ENCODE measurements at regions not wholly inside any gene's neighbourhood (a gene's known extent, or its start where the extent isn't known, plus 50 kb on each side); places are given as distances from the start of the nearest gene placed in this dataset.
"Not testable (repeated sequence)": the region's sequence is repeated elsewhere in the genome, so short reads cannot be mapped to it uniquely, and the experiment has no call there.

- no peak for DNase-seq (ENCODE audit: missing footprints)
- ATAC-seq = no peak
- intact Hi-C loops (cut with DNase I) = no loop called here
Observed at GRCh38 chr1:30023339-30024022, 699.9 kb downstream of the MATN1 start.

GRCh38 chr1:30014031-30014430, 709.4 kb downstream of the MATN1 start:
- DNase-seq (ENCODE audit: missing footprints) (no peak), ATAC-seq (no peak)
- intact Hi-C loops (cut with DNase I) = no loop called here

- intact Hi-C loops (cut with DNase I) = no loop called here
- ATAC-seq = no peak
Observed at GRCh38 chr1:30012455-30013440, 710.6 kb downstream of the MATN1 start.

GRCh38 chr1:30011970-30012369, 711.4 kb downstream of the MATN1 start:
- intact Hi-C loops (cut with DNase I) = no loop called here
- no peak for ATAC-seq
- DNase-seq (ENCODE audit: missing footprints) = peak; percentile 54

More at GRCh38 chr1:30012455-30013440, 710.6 kb downstream of the MATN1 start:
- DNase-seq (ENCODE audit: missing footprints) = no peak

GRCh38 chr1:30010506-30011106, 712.8 kb downstream of the MATN1 start:
- DNase-seq (ENCODE audit: missing footprints) (peak; percentile 55), ATAC-seq (no peak)
- intact Hi-C loops (cut with DNase I) = no loop called here

- DNase-seq (ENCODE audit: missing footprints) = no peak
- intact Hi-C loops (cut with DNase I) = no loop called here
- ATAC-seq = no peak
Observed at GRCh38 chr1:30009720-30010119, 713.7 kb downstream of the MATN1 start.

- intact Hi-C loops (cut with DNase I) = no loop called here
- DNase-seq (ENCODE audit: missing footprints) (no peak), ATAC-seq (no peak)
Observed at GRCh38 chr1:30008998-30009657, 714.3 kb downstream of the MATN1 start.

GRCh38 chr1:30008372-30008997, 714.9 kb downstream of the MATN1 start:
- DNase-seq (ENCODE audit: missing footprints) (no peak), ATAC-seq (no peak)
- intact Hi-C loops (cut with DNase I) = no loop called here

- ATAC-seq = no peak
- intact Hi-C loops (cut with DNase I) = no loop called here
- no peak for DNase-seq (ENCODE audit: missing footprints)
Observed at GRCh38 chr1:30005972-30006619, 717.3 kb downstream of the MATN1 start.

GRCh38 chr1:30001732-30002039, 721.7 kb downstream of the MATN1 start:
- no peak for ATAC-seq
- intact Hi-C loops (cut with DNase I) = no loop called here
- no peak for DNase-seq (ENCODE audit: missing footprints)

GRCh38 chr1:30001011-30001731, 722.2 kb downstream of the MATN1 start:
- no peak for ATAC-seq
- intact Hi-C loops (cut with DNase I) = no loop called here
- DNase-seq (ENCODE audit: missing footprints) = no peak

GRCh38 chr1:30000266-30000665, 723.1 kb downstream of the MATN1 start:
- no peak for ATAC-seq
- intact Hi-C loops (cut with DNase I) = no loop called here

GRCh38 chr1:29999595-29999994, 723.8 kb downstream of the MATN1 start:
- ATAC-seq (no peak), DNase-seq (ENCODE audit: missing footprints) (no peak)
- intact Hi-C loops (cut with DNase I) = no loop called here

More at GRCh38 chr1:30000266-30000665, 723.1 kb downstream of the MATN1 start:
- DNase-seq (ENCODE audit: missing footprints) = no peak

- ATAC-seq = no peak
- no peak for DNase-seq (ENCODE audit: missing footprints)
- intact Hi-C loops (cut with DNase I) = no loop called here
Observed at GRCh38 chr1:29998686-29999085, 724.7 kb downstream of the MATN1 start.

GRCh38 chr1:29997818-29998217, 725.6 kb downstream of the MATN1 start:
- DNase-seq (ENCODE audit: missing footprints); ATAC-seq; intact Hi-C loops (cut with DNase I): not testable (repeated sequence)

- no peak for ATAC-seq
- DNase-seq (ENCODE audit: missing footprints) = no peak
- intact Hi-C loops (cut with DNase I) = no loop called here
Observed at GRCh38 chr1:29993950-29994349, 729.4 kb downstream of the MATN1 start.

GRCh38 chr1:29991815-29992214, 731.6 kb downstream of the MATN1 start:
- DNase-seq (ENCODE audit: missing footprints) (no peak), ATAC-seq (no peak)
- intact Hi-C loops (cut with DNase I) = no loop called here

- DNase-seq (ENCODE audit: missing footprints) (no peak), ATAC-seq (no peak)
- intact Hi-C loops (cut with DNase I) = no loop called here
Observed at GRCh38 chr1:29991025-29991424, 732.4 kb downstream of the MATN1 start.
